ENCODE measurements at regions not wholly inside any gene's neighbourhood (a gene's known extent, or its start where the extent isn't known, plus 50 kb on each side); places are given as distances from the start of the nearest gene placed in this dataset.
"Not testable (repeated sequence)": the region's sequence is repeated elsewhere in the genome, so short reads cannot be mapped to it uniquely, and the experiment has no call there.

- TF ChIP-seq CTCF, POLR2AphosphoS5, POLR2A (IDR thresholded peaks at IDR 0.05): not testable (repeated sequence)
Measured at GRCh38 chr17:54201380-54201779, 378.7 kb downstream of the KIF2B start.
